B cell (primary cell): ENCODE measurements at regions not wholly inside any gene's neighbourhood (a gene's known extent, or its start where the extent isn't known, plus 50 kb on each side); places are given as distances from the start of the nearest gene placed in this dataset.

ENCODE experiments used
- CTCF ChIP-seq: fragments of 200-600 bp; IDR thresholded peaks from one replicate; pipeline ENCODE4 v1.8.0; 2022; ENCODE audit warnings: antibody characterized with exemption, mild to moderate bottlenecking
- EZH2 ChIP-seq: IDR thresholded peaks from 2 replicates; pipeline ENCODE4 v1.6.1; 2012; ENCODE audit warnings: borderline replicate concordance, low read depth, mild to moderate bottlenecking, moderate library complexity, low read length; ENCODE audit not compliant: insufficient read depth, poor library complexity, severe bottlenecking

- TF ChIP-seq CTCF (no peak), EZH2 (no peak)
Observed at GRCh38 chr18:62660691-62661090, 54.6 kb upstream of the PHLPP1 start.
